Transverse colon (tissue), 4 donors: ENCODE measurements at regions not wholly inside any gene's neighbourhood (a gene's known extent, or its start where the extent isn't known, plus 50 kb on each side); places are given as distances from the start of the nearest gene placed in this dataset.

Source experiments
- EP300 ChIP-seq: sonication (generic); formaldehyde crosslinking; IDR thresholded peaks from one replicate; pipeline ENCODE4 v1.6.1; 2017; ENCODE audit warnings: antibody characterized with exemption, low read depth
- POLR2A ChIP-seq: fragments of 450-650 bp; IDR thresholded peaks from one replicate; pipeline ENCODE4 v1.6.1; 2016; ENCODE audit warnings: antibody characterized with exemption, mild to moderate bottlenecking, moderate library complexity
- POLR2AphosphoS5 ChIP-seq, 3 donors: sonication (generic); formaldehyde crosslinking; IDR thresholded peaks; one replicate each; pipeline ENCODE4 v1.6.1; 2016; ENCODE audit warnings: antibody characterized with exemption in 3 of 3
- TF ChIP-seq, protein P1 (sequence below), 5 experiments: fragments of 200-600 bp in 3 of 5; fragments of 450-650 bp in 2 of 5; sonication (generic) in 3 of 5; IDR thresholded peaks; 1 replicate in 2 of 5; 2 replicates in 3 of 5; pipeline ENCODE4 v1.5.1; 2016 to 2017; ENCODE audit warnings: antibody characterized with exemption in 5 of 5, inconsistent platforms in 3 of 5, mild to moderate bottlenecking in 2 of 5, moderate library complexity in 1 of 5

DNA sequence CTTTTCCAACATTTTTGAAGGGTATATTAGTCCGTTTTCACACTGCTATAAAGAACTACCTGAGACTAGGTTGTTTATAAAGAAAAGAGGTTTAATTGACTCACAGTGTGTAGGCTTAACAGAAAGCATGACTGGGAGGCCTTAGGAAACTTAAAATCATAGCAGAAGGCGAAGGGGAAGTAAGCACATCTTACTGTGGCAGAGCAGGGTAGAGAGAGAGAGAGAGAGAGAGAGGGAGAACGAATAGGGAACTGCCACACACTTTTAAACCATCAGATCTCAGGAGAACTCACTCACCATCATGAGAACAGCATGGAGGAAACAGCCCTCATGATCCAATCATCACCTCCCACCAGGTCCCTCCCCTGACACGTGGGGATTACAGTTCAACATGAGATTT, 420.3 kb downstream of the SOCS6 start:
- TF ChIP-seq, protein P1, sequence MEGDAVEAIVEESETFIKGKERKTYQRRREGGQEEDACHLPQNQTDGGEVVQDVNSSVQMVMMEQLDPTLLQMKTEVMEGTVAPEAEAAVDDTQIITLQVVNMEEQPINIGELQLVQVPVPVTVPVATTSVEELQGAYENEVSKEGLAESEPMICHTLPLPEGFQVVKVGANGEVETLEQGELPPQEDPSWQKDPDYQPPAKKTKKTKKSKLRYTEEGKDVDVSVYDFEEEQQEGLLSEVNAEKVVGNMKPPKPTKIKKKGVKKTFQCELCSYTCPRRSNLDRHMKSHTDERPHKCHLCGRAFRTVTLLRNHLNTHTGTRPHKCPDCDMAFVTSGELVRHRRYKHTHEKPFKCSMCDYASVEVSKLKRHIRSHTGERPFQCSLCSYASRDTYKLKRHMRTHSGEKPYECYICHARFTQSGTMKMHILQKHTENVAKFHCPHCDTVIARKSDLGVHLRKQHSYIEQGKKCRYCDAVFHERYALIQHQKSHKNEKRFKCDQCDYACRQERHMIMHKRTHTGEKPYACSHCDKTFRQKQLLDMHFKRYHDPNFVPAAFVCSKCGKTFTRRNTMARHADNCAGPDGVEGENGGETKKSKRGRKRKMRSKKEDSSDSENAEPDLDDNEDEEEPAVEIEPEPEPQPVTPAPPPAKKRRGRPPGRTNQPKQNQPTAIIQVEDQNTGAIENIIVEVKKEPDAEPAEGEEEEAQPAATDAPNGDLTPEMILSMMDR (IDR thresholded peaks at IDR 0.05): no peak
- TF ChIP-seq POLR2AphosphoS5 (IDR thresholded peaks at IDR 0.05) (no peak), POLR2A (no peak), EP300 (no peak)
